Left ventricle myocardium inferior (tissue), 1 donor: ENCODE measurements at regions not wholly inside any gene's neighbourhood (a gene's known extent, or its start where the extent isn't known, plus 50 kb on each side); places are given as distances from the start of the nearest gene placed in this dataset.

Experiments
- DNase-seq: peaks from one replicate; pipeline ENCODE4 v3.0.0-alpha.2; 2020
- H3K27ac ChIP-seq: fragments of 200-600 bp; replicated peaks from 2 replicates; pipeline ENCODE4 v1.8.0; 2021
- H3K27me3 ChIP-seq: fragments of 200-600 bp; 2 replicates; pipeline ENCODE4 v1.8.0; 2021; ENCODE audit warnings: low read depth
- H3K36me3 ChIP-seq: fragments of 200-600 bp; 2 replicates; pipeline ENCODE4 v1.8.0; 2021
- H3K4me1 ChIP-seq: fragments of 200-600 bp; 2 replicates; pipeline ENCODE4 v1.8.0; 2021
- H3K4me3 ChIP-seq: fragments of 200-600 bp; 2 replicates; pipeline ENCODE4 v1.8.0; 2021; ENCODE audit warnings: mild to moderate bottlenecking, moderate library complexity
- H3K9me3 ChIP-seq: fragments of 200-600 bp; replicated peaks from 2 replicates; pipeline ENCODE4 v1.8.0; 2021
- intact Hi-C: fragments of 100-400 bp; cut with micrococcal nuclease; formaldehyde crosslinking; loops from one replicate; pipeline ENCODE4 v1.11.0; 2022
- TF ChIP-seq, protein P1 (sequence below): fragments of 200-600 bp; IDR thresholded peaks from 2 replicates; pipeline ENCODE4 v1.8.0; 2021; ENCODE audit warnings: antibody characterized with exemption, mild to moderate bottlenecking, borderline replicate concordance
- donor health status: DM: no; HTN: yes; CAD: no; lungs with severe emphysema.

- peaks cover 2% of the 10 kb centered on the region for H3K9me3 ChIP-seq
- DNase-seq = no peak
- no peaks in the 10 kb centered on the region for H3K36me3 ChIP-seq
- no peak overlapping the region for H3K27ac ChIP-seq
- H3K27me3 ChIP-seq = no peaks in the 10 kb centered on the region
- TF ChIP-seq, protein P1, sequence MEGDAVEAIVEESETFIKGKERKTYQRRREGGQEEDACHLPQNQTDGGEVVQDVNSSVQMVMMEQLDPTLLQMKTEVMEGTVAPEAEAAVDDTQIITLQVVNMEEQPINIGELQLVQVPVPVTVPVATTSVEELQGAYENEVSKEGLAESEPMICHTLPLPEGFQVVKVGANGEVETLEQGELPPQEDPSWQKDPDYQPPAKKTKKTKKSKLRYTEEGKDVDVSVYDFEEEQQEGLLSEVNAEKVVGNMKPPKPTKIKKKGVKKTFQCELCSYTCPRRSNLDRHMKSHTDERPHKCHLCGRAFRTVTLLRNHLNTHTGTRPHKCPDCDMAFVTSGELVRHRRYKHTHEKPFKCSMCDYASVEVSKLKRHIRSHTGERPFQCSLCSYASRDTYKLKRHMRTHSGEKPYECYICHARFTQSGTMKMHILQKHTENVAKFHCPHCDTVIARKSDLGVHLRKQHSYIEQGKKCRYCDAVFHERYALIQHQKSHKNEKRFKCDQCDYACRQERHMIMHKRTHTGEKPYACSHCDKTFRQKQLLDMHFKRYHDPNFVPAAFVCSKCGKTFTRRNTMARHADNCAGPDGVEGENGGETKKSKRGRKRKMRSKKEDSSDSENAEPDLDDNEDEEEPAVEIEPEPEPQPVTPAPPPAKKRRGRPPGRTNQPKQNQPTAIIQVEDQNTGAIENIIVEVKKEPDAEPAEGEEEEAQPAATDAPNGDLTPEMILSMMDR = no peak
- intact Hi-C loops = no loop called here
- H3K4me1 ChIP-seq = no peaks in the 10 kb centered on the region
- H3K4me3 ChIP-seq = no peak overlapping the region
Measured at GRCh38 chr6:79847426-79847825, 99.9 kb downstream of the ELOVL4 start.

- H3K36me3 ChIP-seq = no peaks in the 10 kb centered on the region
- no peak for DNase-seq
- H3K27me3 ChIP-seq = no peaks in the 10 kb centered on the region
- no peak overlapping the region for H3K27ac ChIP-seq
- no peaks in the 10 kb centered on the region for H3K4me1 ChIP-seq
- TF ChIP-seq, protein P1 = no peak
- intact Hi-C loops = no loop called here
- no peak overlapping the region for H3K4me3 ChIP-seq
- peaks cover 16% of the 10 kb centered on the region for H3K9me3 ChIP-seq
Measured at GRCh38 chr6:79842376-79843040, 104.8 kb downstream of the ELOVL4 start.

DNA sequence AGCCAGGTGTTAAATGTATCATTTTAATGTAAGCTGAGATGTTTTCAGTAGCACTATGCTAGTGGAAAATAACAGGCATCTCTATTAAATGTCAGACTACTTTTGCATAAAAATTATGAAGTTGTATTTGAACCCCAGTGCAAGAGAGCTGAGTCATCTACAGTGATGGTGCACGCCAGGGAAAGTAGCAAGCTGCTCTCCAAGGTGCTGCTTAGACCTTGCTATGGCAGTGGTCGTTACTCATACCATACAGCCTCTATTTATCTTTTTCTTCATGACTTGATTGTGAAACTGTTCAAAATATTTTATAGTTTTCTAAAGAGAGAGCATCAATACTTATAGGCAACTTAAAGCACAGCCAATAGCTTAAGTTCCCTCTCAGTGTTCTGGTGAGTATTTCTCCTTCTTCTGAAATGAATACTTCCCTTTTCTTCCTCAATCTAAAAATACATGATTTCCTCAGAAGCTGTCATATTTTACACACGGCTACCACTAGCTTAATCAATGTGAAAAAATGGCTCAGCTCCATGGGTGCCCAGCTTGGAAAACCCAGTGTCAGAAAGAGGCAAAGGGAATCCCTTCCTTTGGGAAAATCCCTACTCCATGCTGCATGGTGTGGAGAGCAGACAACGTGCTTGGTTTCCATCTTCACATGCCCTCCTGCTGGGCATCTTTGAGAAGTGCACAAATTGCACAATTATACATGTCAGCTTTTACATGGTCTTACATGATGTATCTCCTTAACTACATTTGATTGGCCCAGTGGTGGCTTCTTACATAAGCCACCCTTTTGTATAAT lies 105.6 kb downstream of the ELOVL4 start:
- intact Hi-C loops = no loop called here
- Histone ChIP-seq H3K27ac (no peak overlapping the region), H3K27me3 (no peaks in the 10 kb centered on the region), H3K36me3 (no peaks in the 10 kb centered on the region), H3K4me3 (no peak overlapping the region), H3K4me1 (no peaks in the 10 kb centered on the region), H3K9me3 (peaks cover 16% of the 10 kb centered on the region)
- TF ChIP-seq, protein P1 = no peak
- DNase-seq = no peak

GRCh38 chr6:79838851-79839250 lies 108.5 kb downstream of the ELOVL4 start:
- TF ChIP-seq, protein P1 = no peak
- Histone ChIP-seq H3K27me3 (no peaks in the 10 kb centered on the region), H3K4me1 (no peaks in the 10 kb centered on the region), H3K4me3 (no peak overlapping the region), H3K27ac (no peak overlapping the region), H3K36me3 (no peaks in the 10 kb centered on the region), H3K9me3 (peaks cover 16% of the 10 kb centered on the region)
- intact Hi-C loops = no loop called here
- no peak for DNase-seq

DNA sequence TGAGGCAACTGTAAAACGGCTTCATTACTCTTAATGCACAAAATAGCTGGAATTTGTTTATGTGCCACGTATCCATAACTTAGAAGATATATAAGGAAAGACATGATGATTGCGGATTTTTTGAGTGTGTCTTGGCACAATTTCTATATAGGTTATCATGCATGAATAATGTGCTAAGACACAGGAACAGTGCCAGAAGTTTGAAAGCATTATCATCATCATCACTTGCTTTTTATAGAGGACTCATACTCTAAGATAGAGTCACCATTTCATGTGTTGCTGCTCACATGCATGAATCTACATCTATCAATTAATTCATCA lies 113.4 kb downstream of the ELOVL4 start:
- no peak for DNase-seq
- H3K36me3 ChIP-seq = no peaks in the 10 kb centered on the region
- peaks cover 8% of the 10 kb centered on the region for H3K9me3 ChIP-seq
- TF ChIP-seq, protein P1 = no peak
- intact Hi-C loops = no loop called here
- no peak overlapping the region for H3K4me3 ChIP-seq
- no peak overlapping the region for H3K27ac ChIP-seq
- peaks cover 8% of the 10 kb centered on the region for H3K27me3 ChIP-seq
- no peaks in the 10 kb centered on the region for H3K4me1 ChIP-seq
